NAMALWA (cell line): ENCODE measurements at regions not wholly inside any gene's neighbourhood (a gene's known extent, or its start where the extent isn't known, plus 50 kb on each side); places are given as distances from the start of the nearest gene placed in this dataset.
"Not testable (repeated sequence)": the region's sequence is repeated elsewhere in the genome, so short reads cannot be mapped to it uniquely, and the experiment has no call there.

Source experiments
- DNase-seq: peaks from one replicate; pipeline ENCODE4 v3.0.0-alpha.2; 2015; ENCODE audit warnings: low spot score

- no peak for DNase-seq
Measured at GRCh38 chr11:100584201-100584985, 102.7 kb upstream of the ARHGAP42 start.

- no peak for DNase-seq
Measured at GRCh38 chr11:100585728-100586127, 101.4 kb upstream of the ARHGAP42 start.

- no peak for DNase-seq
Measured at GRCh38 chr11:100586361-100587101, 100.6 kb upstream of the ARHGAP42 start.

DNA sequence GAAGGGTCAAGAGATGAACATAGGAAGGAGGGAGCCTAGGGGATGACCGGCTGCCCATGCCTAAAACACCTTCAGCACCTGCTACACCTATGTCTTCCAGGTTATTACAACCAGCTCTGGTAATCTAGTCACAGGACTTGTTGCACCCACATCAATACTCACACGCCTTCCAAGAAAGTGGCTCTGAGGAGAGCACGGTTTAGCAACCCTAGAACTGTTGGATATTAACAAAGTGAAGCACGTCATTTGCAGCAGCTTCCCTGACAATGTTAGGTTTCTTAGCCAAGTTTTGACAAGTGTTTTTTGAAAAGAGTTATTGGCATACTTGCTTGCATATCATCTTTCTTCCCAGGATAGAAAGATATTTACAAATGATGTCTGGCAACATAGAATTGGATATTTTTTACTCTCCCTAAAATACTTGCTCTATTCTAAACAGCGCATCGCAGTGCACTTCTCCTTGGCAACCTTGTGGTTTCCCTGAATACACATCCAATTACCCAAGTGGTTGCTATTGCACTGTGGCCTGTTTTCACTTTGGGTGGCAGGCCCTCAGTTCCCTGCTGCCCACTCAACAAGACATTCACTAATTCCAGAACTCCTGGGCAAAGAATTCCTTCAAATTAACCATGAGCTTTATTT, 94.3 kb upstream of the ARHGAP42 start:
- no peak for DNase-seq

DNA sequence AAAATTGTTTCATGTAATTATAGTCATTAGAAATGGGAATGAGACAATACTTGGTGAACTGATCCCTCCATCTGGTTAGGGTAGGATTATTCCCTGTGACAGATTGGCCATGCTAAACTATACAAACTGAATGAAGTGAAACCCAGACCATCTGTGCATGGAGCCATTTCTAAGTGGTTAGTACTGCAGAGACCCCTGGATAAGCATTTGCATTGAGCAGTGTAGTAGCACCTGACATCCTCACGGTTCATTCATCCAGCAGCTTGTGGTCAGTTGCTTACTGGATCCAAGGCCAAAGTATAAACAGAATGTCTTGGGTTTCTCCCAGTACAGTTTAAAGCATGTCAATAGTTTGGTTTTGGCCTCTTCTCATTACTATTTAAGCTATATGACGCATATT, 93.8 kb upstream of the ARHGAP42 start:
- no peak for DNase-seq

DNA sequence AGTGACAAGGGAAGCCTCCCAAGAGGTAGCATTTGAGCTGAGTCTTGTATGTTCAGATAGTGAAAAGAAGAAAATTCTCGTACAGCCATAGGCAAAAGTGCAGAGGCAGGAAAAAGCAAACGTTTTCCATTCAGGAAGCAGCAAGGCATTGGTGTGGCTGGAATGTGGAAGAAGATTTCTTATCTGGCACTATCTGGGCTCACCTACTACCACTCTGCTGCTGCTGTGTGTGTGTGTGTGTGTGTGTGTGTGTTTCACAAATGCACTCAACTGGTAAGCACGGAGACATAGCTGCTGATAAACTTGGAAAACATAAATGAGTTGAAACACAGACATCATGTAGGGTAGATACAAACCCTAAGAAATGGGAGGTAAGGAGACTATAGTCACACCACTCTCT, 92.8 kb upstream of the ARHGAP42 start:
- no peak for DNase-seq

GRCh38 chr11:100600941-100601340, 86.1 kb upstream of the ARHGAP42 start:
- no peak for DNase-seq

GRCh38 chr11:100602716-100603115, 84.4 kb upstream of the ARHGAP42 start:
- DNase-seq = no peak

DNA sequence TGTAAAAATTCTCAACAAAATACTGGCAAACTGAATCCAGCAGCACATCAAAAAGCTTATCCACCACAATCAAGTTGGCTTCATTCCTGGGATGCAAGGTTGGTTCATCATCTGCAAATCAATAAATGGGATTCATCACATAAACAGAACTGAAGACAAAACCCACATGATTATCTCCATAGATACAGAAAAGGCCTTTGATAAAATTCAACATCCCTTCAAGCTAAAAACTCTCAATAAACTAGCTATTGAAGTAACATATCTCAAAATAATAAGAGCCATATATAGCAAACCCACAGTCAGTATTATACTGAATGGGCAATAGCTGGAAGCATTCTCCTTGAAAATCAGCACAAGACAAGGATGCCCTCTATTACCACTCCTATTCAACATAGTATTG, 79.3 kb upstream of the ARHGAP42 start:
- not testable (repeated sequence) for DNase-seq

GRCh38 chr11:100612766-100613165, 74.3 kb upstream of the ARHGAP42 start:
- peak; percentile 61 for DNase-seq

DNA sequence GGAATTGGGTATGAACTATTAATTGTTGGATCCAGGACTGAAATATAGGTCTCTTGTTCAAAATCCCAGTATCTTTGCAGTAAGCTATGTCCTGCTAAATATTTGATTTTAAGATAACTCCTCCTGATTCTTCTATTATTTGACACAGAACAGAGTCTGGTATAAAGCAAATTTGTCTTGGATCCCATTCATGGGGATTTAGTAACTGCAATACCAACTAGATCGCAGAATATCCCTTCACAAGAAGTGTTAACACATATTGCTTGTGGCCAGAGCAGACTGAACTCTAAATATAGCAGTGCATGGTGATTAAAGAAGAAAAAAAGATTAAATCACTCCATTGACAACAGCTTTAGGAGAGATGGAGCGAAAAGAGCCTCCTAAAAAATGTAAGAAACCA, 68.2 kb upstream of the ARHGAP42 start:
- DNase-seq = no peak

DNA sequence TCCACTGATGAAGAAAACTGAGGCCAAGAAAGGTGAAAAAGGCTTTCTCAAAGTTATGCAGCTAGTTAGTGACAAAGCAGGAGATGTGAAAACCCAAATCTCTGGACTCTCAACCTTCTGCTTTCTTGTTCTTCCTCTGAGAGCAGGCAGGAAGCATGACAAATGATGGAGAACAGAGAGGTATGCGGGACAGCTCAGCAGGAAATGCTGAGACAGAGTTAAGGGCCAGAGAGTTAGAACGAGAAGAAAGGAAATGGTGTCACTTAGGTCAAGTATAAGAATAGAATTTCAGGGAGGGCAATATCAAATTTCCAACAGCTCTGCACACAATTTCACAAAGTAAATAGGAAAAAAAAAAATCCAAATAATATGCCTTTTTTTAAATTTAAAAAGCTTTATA, 67.6 kb upstream of the ARHGAP42 start:
- DNase-seq = no peak

DNA sequence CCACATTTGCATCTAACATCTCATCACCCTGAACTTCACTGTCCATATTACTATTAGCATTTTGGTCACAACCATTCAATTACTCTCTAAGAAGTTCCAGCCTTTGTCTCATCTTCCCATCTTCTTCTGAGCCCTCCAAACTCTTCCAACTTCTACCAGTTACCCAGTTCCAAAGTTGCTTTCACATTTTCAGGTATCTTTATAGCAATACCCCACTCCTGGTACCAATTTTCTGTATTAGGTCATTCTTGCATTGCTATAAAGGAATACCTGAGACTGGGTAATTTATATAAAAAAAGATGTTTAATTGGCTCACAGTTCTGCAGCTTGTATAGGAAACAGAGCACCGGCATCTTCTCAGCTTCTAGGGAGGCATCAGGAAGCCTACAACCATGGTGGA, 64.7 kb upstream of the ARHGAP42 start:
- no peak for DNase-seq

- DNase-seq = no peak
Measured at GRCh38 chr11:100624346-100624745, 62.7 kb upstream of the ARHGAP42 start.

DNA sequence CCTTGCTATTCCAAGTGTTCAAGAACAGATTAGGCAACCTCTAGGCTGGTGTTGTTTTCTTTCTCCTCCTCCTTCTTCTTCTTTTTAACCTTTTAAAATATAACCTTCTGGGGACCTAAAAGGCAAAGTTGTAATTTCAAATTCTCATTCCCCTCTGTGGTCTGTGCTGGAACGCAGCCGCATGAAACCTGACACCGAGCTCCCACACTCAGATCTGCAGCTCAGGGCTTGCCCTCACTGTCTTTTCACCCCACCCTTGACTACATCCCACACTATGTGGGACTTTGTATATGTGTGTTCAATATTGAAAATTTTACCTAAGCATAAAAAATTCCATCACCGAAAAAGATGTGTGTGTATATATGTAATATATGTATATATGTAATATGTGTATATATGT, 62.0 kb upstream of the ARHGAP42 start:
- no peak for DNase-seq

GRCh38 chr11:100629671-100630070, 57.4 kb upstream of the ARHGAP42 start:
- DNase-seq = no peak

DNA sequence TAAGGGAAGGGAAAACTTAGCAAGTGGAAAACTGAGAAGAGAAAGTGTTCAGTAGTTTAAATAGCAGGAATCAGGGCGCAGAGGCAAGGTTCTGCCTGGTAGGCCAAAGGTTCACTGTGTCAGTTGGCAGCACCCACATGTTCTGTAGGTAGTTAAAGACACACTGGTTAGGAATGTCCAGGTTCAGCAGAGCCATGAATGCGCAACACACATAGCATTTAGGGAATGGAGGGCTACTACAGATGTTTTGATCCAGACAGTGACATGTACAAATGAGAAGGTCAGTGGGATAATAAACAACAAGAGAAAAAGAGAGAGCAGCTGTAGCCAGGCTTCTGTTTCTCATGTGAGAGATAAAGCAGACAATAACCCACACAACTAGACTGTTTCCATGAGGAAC, 56.2 kb upstream of the ARHGAP42 start:
- no peak for DNase-seq

GRCh38 chr11:100631316-100631715, 55.8 kb upstream of the ARHGAP42 start:
- no peak for DNase-seq

GRCh38 chr11:100632941-100633452, 54.1 kb upstream of the ARHGAP42 start:
- no peak for DNase-seq

GRCh38 chr11:100635194-100635593, 51.9 kb upstream of the ARHGAP42 start:
- DNase-seq = no peak

DNA sequence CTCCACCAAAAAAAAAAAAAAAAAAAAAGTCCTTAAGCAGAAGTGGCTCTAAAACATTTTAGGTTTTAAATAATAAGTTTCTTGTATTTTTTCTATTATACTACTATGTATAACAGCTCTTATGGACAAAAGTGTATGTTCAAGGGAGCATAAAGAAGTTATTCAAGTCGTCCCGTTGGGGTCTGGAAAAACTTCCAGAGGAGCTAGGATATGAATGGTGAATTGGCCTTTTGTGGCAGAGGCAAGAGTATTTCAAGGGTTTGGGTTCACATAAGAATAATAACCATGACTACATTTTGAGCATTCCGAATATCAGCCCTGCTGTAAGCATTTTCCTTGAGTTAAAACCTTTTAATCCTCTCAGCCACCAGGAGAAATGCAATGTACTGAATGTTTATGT, 50.6 kb upstream of the ARHGAP42 start:
- DNase-seq = no peak
